Ectodermal cell (in vitro differentiated cells): ENCODE measurements at regions not wholly inside any gene's neighbourhood (a gene's known extent, or its start where the extent isn't known, plus 50 kb on each side); places are given as distances from the start of the nearest gene placed in this dataset.

ENCODE experiments used
- H3K27ac ChIP-seq: 2 replicates; pipeline ENCODE4 v1.7.0; 2013; ENCODE audit warnings: mild to moderate bottlenecking, low read depth, low read length; ENCODE audit not compliant: insufficient read depth, poor library complexity, severe bottlenecking
- H3K27me3 ChIP-seq: 2 replicates; pipeline ENCODE4 v1.7.0; 2013; ENCODE audit warnings: mild to moderate bottlenecking, low read length; ENCODE audit not compliant: insufficient read depth, control insufficient read depth, poor library complexity, severe bottlenecking
- H3K36me3 ChIP-seq: one replicate; pipeline ENCODE4 v1.7.0; 2013; ENCODE audit warnings: low read length; ENCODE audit not compliant: control insufficient read depth, insufficient read depth
- H3K4me1 ChIP-seq: one replicate; pipeline ENCODE4 v1.7.0; 2013; ENCODE audit warnings: low read length; ENCODE audit not compliant: control insufficient read depth, insufficient read depth
- H3K4me3 ChIP-seq: 2 replicates; pipeline ENCODE4 v1.7.0; 2013; ENCODE audit warnings: low read depth, low read length, control low read depth; ENCODE audit not compliant: insufficient read depth
- H3K9me3 ChIP-seq: 2 replicates; pipeline ENCODE4 v1.7.0; 2013; ENCODE audit warnings: mild to moderate bottlenecking, low read length, moderate library complexity; ENCODE audit not compliant: control insufficient read depth
- WGBS, 2 experiments: methylation state at CpG; one replicate each; pipeline ENCODE4 v1.1.7; 2013; ENCODE audit warnings: missing lambda C conversion rate in 2 of 2; 5-methylcytosine and 5-hydroxymethylcytosine counted together

- Histone ChIP-seq H3K9me3 (no peaks in the 10 kb centered on the region), H3K4me1 (no peaks in the 10 kb centered on the region), H3K4me3 (no peak overlapping the region), H3K27me3 (no peaks in the 10 kb centered on the region), H3K36me3 (no peaks in the 10 kb centered on the region), H3K27ac (no peak overlapping the region)
- 96 to 97% methylated on average over 3 of the region's 3 CpGs for WGBS, 2 experiments
These were observed 207.2 kb downstream of the IGSF11 start for GRCh38 chr3:118827446-118827845.

GRCh38 chr3:118828351-118828750, 206.3 kb downstream of the IGSF11 start:
- no peaks in the 10 kb centered on the region for H3K36me3 ChIP-seq

GRCh38 chr3:118833075-118833474, 201.6 kb downstream of the IGSF11 start:
- Histone ChIP-seq H3K27ac (no peak overlapping the region), H3K9me3 (no peaks in the 10 kb centered on the region), H3K27me3 (no peaks in the 10 kb centered on the region), H3K36me3 (no peaks in the 10 kb centered on the region), H3K4me3 (no peak overlapping the region), H3K4me1 (no peaks in the 10 kb centered on the region)
- 80 to 82% methylated on average over 6 of the region's 6 CpGs for whole genome bisulfite sequencing, 2 experiments

More at GRCh38 chr3:118828351-118828750, 206.3 kb downstream of the IGSF11 start:
- Histone ChIP-seq H3K4me3 (no peak overlapping the region), H3K27ac (no peak overlapping the region), H3K4me1 (no peaks in the 10 kb centered on the region), H3K27me3 (no peaks in the 10 kb centered on the region), H3K9me3 (no peaks in the 10 kb centered on the region)
- WGBS, 2 experiments = 87 to 88% methylated on average over 4 of the region's 4 CpGs

GRCh38 chr3:118838871-118839270, 195.8 kb downstream of the IGSF11 start:
- Histone ChIP-seq H3K36me3 (no peaks in the 10 kb centered on the region), H3K9me3 (peaks cover 4% of the 10 kb centered on the region), H3K27me3 (no peaks in the 10 kb centered on the region), H3K4me3 (no peak overlapping the region), H3K4me1 (no peaks in the 10 kb centered on the region), H3K27ac (no peak overlapping the region)
- 0% methylated on average over 1 of the region's 1 CpG for WGBS, 2 experiments

GRCh38 chr3:118842147-118842863, 192.3 kb downstream of the IGSF11 start:
- no peak overlapping the region for H3K27ac ChIP-seq
- H3K9me3 ChIP-seq = peaks cover 4% of the 10 kb centered on the region
- no peak overlapping the region for H3K4me3 ChIP-seq
- H3K36me3 ChIP-seq = no peaks in the 10 kb centered on the region
- H3K27me3 ChIP-seq = no peaks in the 10 kb centered on the region
- no peaks in the 10 kb centered on the region for H3K4me1 ChIP-seq
- 95 to 97% methylated on average over 7 of the region's 7 CpGs for WGBS, 2 experiments

- H3K4me1 ChIP-seq = no peaks in the 10 kb centered on the region
- no peaks in the 10 kb centered on the region for H3K36me3 ChIP-seq
- 92 to 96% methylated on average over 7 of the region's 7 CpGs for WGBS, 2 experiments
- no peak overlapping the region for H3K27ac ChIP-seq
- no peaks in the 10 kb centered on the region for H3K27me3 ChIP-seq
- peaks cover 4% of the 10 kb centered on the region for H3K9me3 ChIP-seq
- H3K4me3 ChIP-seq = no peak overlapping the region
These were observed 188.5 kb downstream of the IGSF11 start for GRCh38 chr3:118846176-118846575.
